AG09319 (cell line): ENCODE measurements at regions not wholly inside any gene's neighbourhood (a gene's known extent, or its start where the extent isn't known, plus 50 kb on each side); places are given as distances from the start of the nearest gene placed in this dataset.

Source experiments
- DNase-seq: peaks from one replicate; pipeline ENCODE4 v3.0.0-alpha.2; 2010; ENCODE audit warnings: low read depth; ENCODE audit errors: extremely low read depth
- CTCF ChIP-seq: IDR thresholded peaks from 2 replicates; pipeline ENCODE4 v1.5.1; 2011; ENCODE audit warnings: low read depth, mild to moderate bottlenecking, inconsistent platforms, low read length, moderate library complexity

DNA sequence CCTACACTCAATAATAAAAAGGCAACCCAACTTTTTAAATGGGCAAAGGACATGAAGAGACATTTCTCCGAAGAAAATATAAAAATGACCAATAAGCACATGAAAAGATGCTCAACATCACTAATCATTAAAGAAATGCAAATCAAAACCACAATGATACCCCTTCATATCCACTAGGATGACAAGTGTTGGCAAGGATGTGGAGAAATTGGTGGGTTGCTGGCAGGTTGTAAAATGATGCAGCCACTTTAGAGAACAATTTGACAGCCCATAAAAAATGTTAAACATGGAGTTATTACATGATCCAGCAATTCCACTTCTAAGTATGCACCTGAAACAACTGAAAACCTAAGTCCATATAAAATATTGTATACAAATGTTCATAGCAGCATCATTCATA is 73.2 kb upstream of the LMO2 start:
- no peak for DNase-seq
- no peak for TF ChIP-seq CTCF

DNA sequence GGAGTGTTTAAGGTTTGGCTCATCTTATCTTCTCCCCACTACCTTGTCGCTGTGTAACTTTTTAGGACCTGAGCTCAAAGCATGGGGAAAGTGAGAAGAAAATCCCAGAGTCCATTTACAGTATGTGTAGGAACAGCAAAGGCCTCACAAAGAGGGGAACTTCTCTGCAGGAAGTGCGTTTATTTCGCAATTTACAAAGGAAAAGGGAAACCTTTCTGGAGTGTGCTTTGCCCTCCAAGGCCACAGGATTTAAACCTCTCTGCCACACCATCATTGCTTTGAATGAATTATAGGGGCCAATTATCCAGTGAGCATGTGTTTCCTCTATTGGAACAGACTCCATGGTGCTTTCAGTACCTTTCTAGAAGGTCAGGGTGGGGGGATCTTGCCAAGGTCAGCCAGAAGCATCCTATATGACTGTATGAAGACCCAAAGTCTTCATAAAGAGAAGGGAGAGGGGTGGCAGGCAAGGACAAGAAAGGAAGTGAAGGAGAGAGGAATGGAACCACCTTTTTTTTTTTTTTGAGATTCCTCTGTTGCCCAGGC is 68.1 kb upstream of the LMO2 start:
- TF ChIP-seq CTCF, result no peak
- DNase-seq, result no peak

- DNase-seq, result no peak
- no peak for TF ChIP-seq CTCF
Measured at GRCh38 chr11:33957304-33957917, 65.5 kb upstream of the LMO2 start.

DNA sequence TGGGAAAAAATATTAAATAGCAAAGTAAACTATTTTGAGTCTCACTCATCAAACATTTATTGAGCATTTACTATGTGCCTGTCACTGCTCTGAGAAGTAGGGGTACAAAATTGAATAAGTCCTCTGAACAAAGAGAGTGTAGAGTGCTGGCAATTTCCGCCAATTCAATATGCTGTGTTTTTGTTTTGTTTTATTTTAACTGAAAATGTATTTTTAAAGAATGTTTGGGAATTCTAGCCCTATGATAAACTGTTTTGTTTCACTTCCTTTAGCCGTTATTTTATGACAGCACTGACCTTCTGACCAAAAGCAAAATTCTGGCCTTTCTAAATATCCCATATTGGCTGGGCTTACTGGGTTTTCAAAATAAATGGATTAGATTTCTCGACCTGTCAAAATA is 64.7 kb upstream of the LMO2 start:
- DNase-seq, result no peak
- TF ChIP-seq CTCF, result no peak

- DNase-seq, result no peak
- TF ChIP-seq CTCF, result no peak
Measured at GRCh38 chr11:33953289-33953688, 61.4 kb upstream of the LMO2 start.

DNA sequence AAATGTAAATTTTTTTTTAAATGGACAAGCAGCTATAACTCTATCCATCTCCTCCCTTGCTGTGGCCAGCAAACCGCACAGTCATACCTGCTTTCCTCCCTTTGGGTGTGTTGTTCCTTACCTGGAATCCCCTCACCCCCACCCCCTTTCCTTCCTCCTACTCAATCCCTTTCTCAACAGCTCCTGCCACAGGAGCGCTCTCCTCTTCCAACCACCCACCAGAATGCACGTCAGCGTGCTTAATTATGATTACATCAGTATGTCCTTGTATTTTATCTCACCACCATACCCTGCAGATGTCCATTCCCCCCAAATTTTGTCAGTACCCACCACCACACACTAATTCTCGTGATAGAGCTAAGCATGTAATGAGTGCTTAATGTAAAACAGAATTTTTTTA is 60.9 kb upstream of the LMO2 start:
- no peak for DNase-seq

More for the DNA sequence above, 60.9 kb upstream of the LMO2 start:
- no peak for TF ChIP-seq CTCF
